Liver (tissue), 3 donors: ENCODE measurements at regions not wholly inside any gene's neighbourhood (a gene's known extent, or its start where the extent isn't known, plus 50 kb on each side); places are given as distances from the start of the nearest gene placed in this dataset.

ENCODE experiments used
- CTCF ChIP-seq: fragments of 150-350 bp; IDR thresholded peaks from 2 replicates; pipeline ENCODE4 v1.5.1; 2017; ENCODE audit warnings: improper control_type of control experiment, low read depth, low read length; ENCODE audit not compliant: missing input control
- FOXA1 ChIP-seq: IDR thresholded peaks from 2 replicates; pipeline ENCODE4 v1.6.1; 2016; ENCODE audit warnings: antibody characterized with exemption
- JUND ChIP-seq, 2 donors: IDR thresholded peaks; 2 replicates each; pipeline ENCODE4 v1.6.1; 2016; ENCODE audit warnings: antibody characterized with exemption in 2 of 2
- RXRA ChIP-seq, 2 donors: IDR thresholded peaks; 2 replicates each; pipeline ENCODE4 v1.6.1; 2017 to 2018; ENCODE audit warnings: antibody characterized with exemption in 2 of 2, mild to moderate bottlenecking in 1 of 2
- SP1 ChIP-seq: IDR thresholded peaks from 2 replicates; pipeline ENCODE4 v1.6.1; 2018; ENCODE audit warnings: antibody characterized with exemption, mild to moderate bottlenecking
- YY1 ChIP-seq: IDR thresholded peaks from 2 replicates; pipeline ENCODE4 v1.6.1; 2016; ENCODE audit warnings: antibody characterized with exemption, mild to moderate bottlenecking
- ZBTB33 ChIP-seq: IDR thresholded peaks from 2 replicates; pipeline ENCODE4 v1.6.1; 2016; ENCODE audit warnings: antibody characterized with exemption
- TF ChIP-seq, protein P1 (sequence below): IDR thresholded peaks from 2 replicates; pipeline ENCODE4 v1.6.1; 2016; ENCODE audit warnings: antibody characterized with exemption
- donor health status: healthy.
- donor health status: healthy.

GRCh38 chr10:84844461-84844860, 516.1 kb downstream of the CCSER2 start:
- TF ChIP-seq RXRA (IDR thresholded peaks at IDR 0.05) (no peak), CTCF (no peak), YY1 (no peak), SP1 (no peak), JUND (IDR thresholded peaks at IDR 0.05) (no peak), FOXA1 (no peak), ZBTB33 (no peak)
- TF ChIP-seq, protein P1, sequence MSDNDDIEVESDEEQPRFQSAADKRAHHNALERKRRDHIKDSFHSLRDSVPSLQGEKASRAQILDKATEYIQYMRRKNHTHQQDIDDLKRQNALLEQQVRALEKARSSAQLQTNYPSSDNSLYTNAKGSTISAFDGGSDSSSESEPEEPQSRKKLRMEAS, result no peak
